GM21360 (cell line): ENCODE measurements at regions not wholly inside any gene's neighbourhood (a gene's known extent, or its start where the extent isn't known, plus 50 kb on each side); places are given as distances from the start of the nearest gene placed in this dataset.
A peak's percentile ranks its signal among the peaks of the same experiment; 100 is the strongest.
"Not testable (repeated sequence)": the region's sequence is repeated elsewhere in the genome, so short reads cannot be mapped to it uniquely, and the experiment has no call there.

ENCODE experiments used
- ATAC-seq: cut with Tn5 transposase; IDR thresholded peaks from one replicate; pipeline ENCODE4 v1.9.1; 2021; ENCODE audit warnings: mild to moderate bottlenecking, moderate library complexity; ENCODE audit not compliant: unreplicated experiment

GRCh38 chr4:114087596-114088230, 108.3 kb upstream of the ARSJ start:
- no peak for ATAC-seq

GRCh38 chr4:114088481-114088880, 109.0 kb upstream of the ARSJ start:
- no peak for ATAC-seq

DNA sequence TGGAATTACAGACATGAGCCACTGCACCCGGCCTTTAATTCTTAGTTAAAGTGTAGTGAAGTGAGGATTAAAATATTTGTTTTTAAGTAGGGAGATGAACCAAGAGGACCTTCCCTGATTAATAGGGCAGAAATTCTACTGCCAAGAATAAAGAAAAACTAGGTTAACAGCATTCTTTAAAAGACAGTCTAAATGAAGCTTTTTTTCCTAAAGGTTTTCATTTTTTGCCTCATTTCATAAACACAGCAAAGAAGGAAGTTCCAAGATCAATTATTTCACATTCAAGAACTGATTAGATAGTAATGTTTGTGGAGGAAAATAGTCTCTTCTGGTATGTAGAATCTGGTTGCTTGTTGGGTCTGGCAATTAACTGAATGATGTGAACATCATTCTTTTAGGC, 112.1 kb upstream of the ARSJ start:
- ATAC-seq, result no peak

DNA sequence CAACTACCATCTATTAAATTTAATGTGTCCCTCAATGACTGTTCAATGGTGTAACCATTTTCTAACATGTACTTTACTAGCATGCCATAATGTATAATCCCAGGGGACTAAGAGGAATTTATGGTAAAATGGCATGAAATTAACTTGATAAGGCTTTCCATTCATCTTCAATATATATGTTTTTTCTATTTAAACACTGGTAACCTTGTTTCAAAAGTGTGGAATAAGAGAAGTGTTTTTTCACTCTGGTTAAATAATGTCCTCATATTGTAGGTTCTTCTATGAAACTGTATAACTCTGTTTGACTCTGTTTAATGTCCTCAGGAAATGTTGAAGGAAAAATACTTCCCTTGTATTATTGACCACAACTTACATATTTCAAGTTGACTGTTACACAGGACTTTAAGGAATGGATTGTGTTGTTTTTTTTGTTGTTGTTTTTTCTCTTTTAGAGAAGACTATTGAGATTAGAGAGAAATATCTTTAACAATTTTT, 113.8 kb upstream of the ARSJ start:
- no peak for ATAC-seq

DNA sequence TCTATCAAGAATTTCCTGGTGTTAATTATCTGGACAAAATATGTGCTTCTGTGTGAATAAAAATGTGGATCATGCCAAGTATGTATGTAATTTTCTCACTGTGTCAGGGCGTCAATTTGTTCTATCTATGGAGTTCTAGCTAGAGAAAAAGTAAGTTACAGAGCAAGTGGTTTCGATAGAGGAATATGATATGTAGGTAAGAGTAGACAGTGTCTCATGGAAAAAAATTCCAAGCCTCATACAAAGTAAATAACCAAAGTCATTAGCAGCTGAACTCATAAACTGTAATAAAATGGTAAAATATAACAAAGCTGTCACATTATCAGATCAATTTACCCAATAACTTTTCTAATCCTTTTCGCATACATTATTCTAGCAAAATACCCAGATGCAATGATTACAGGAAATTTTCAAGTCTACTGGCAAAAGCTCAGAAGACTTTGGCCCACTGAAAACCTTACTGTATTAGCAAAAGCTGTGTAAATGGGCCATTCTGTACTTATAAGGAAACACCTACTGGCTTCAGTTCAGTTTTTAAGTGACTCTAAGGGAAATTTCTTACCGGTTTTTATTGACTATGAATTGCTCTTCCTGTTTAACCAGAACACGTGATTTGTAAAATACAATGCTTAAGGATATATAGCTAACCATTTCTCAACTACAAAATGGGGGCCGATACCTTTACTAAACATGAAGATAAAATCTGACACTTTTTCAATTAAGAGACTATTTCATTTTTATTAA, 121.0 kb upstream of the ARSJ start:
- no peak for ATAC-seq

- no peak for ATAC-seq
These were observed 124.5 kb upstream of the ARSJ start for GRCh38 chr4:114103908-114104307.

- ATAC-seq, result no peak
These were observed 129.4 kb upstream of the ARSJ start for GRCh38 chr4:114108869-114109268.

- no peak for ATAC-seq
These were observed 130.3 kb upstream of the ARSJ start for GRCh38 chr4:114109776-114110175.

GRCh38 chr4:114115526-114115925, 136.1 kb upstream of the ARSJ start:
- ATAC-seq, result no peak

- no peak for ATAC-seq
These were observed 137.4 kb upstream of the ARSJ start for GRCh38 chr4:114116861-114117260.

GRCh38 chr4:114121221-114121620, 141.8 kb upstream of the ARSJ start:
- no peak for ATAC-seq

GRCh38 chr4:114132199-114132598, 152.8 kb upstream of the ARSJ start:
- no peak for ATAC-seq

DNA sequence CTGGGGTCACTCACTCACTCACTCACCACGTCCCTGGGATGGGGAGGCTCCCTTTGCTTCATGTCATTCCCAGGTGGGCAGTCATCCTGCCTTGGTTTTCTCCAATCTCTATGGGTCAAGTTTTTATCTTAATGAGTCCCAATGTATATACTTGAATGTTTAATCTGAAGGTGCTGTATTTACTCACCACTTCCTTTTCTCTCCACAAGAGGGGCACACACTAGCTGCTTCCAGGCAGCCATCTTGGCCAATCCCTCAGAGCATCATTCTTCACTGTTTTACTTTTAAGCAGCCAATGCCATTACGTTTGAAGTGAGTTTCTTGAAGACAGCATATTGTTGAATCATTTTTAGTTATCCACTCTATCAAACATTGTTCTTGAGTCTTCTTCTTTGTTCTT, 153.4 kb upstream of the ARSJ start:
- peak; percentile 66 for ATAC-seq

DNA sequence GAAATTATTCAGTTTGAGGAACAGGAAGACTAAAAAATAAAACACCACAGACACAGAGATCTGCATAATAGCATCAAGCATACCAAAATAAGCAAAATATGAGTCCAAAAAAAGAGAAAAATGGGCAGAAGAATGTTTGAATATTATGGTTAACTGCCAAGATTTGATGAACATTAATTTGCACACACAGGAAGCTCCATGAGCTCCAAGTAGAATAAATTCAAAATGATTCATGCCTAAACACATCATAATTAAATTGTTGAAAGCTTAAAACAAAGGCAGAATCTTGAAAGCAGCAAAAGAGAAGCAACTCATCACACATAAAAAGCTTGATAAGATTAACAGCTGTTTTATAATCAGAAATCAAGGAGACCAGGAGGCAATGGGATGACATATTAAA, 156.6 kb upstream of the ARSJ start:
- no peak for ATAC-seq

- no peak for ATAC-seq
These were observed 158.5 kb upstream of the ARSJ start for GRCh38 chr4:114137984-114138383.

- no peak for ATAC-seq
These were observed 167.6 kb upstream of the ARSJ start for GRCh38 chr4:114146947-114147618.

DNA sequence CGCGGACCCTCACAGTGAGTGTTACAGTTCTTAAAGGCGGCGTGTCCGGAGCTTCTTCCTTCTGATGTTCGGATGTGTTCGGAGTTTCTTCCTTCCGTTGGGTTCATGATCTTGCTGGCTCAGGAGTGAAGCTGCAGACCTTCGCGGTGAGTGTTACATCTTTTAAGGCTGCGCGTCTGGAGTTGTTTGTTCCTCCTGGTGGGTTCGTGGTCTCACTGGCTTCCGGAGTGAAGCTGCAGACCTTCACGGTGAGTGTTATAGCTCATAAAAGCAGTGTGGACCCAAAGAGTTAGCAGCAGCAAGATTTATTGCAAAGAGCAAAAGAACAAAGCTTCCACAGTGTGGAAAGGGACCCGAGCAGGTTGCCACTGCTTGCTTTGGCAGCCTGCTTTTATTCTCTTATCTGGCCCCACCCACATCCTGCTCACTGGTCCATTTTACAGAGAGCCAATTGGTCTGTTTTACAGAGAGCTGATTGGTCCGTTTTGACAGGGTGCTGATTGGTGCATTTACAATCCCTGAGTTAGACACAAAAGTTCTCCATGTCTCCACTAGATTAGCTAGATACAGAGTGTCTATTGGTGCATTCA, 168.3 kb upstream of the ARSJ start:
- ATAC-seq, result not testable (repeated sequence)

- not testable (repeated sequence) for ATAC-seq
These were observed 169.1 kb upstream of the ARSJ start for GRCh38 chr4:114148372-114149070.

GRCh38 chr4:114156371-114156770, 176.9 kb upstream of the ARSJ start:
- ATAC-seq, result no peak

GRCh38 chr4:114161809-114162208, 182.4 kb upstream of the ARSJ start:
- ATAC-seq, result no peak

- ATAC-seq, result no peak
These were observed 183.6 kb upstream of the ARSJ start for GRCh38 chr4:114163051-114163450.
